Transverse colon (tissue), 4 donors: ENCODE measurements at regions not wholly inside any gene's neighbourhood (a gene's known extent, or its start where the extent isn't known, plus 50 kb on each side); places are given as distances from the start of the nearest gene placed in this dataset.
"Not testable (repeated sequence)": the region's sequence is repeated elsewhere in the genome, so short reads cannot be mapped to it uniquely, and the experiment has no call there.

Experiments
- DNase-seq: peaks from one replicate; pipeline ENCODE4 v3.0.0-alpha.2; 2019
- H3K27ac ChIP-seq, 4 donors: fragments of 200-600 bp; sonication (generic); 2 replicates each; pipeline ENCODE4 v1.5.1; 2016 to 2018; ENCODE audit warnings: inconsistent platforms in 4 of 4
- H3K27me3 ChIP-seq: fragments of 200-600 bp; sonication (generic); 2 replicates; pipeline ENCODE4 v1.5.1; 2017; ENCODE audit warnings: inconsistent platforms
- H3K36me3 ChIP-seq, 4 donors: fragments of 200-600 bp; sonication (generic); 2 replicates each; pipeline ENCODE4 v1.5.1; 2017 to 2019; ENCODE audit warnings: inconsistent platforms in 4 of 4
- H3K4me1 ChIP-seq, 4 donors: fragments of 200-600 bp; sonication (generic); 2 replicates each; pipeline ENCODE4 v1.5.1; 2017 to 2020; ENCODE audit warnings: inconsistent platforms in 4 of 4
- H3K4me3 ChIP-seq, 4 donors: fragments of 200-600 bp; sonication (generic); 1 replicate in 1 of 4; 2 replicates in 3 of 4; pipeline versions ENCODE4 v1.5.1 to v1.6.1; 2017 to 2019; ENCODE audit warnings: inconsistent platforms in 4 of 4
- H3K9me3 ChIP-seq, 2 donors: fragments of 200-600 bp; sonication (generic); 2 replicates each; pipeline ENCODE4 v1.5.1; 2017 to 2019; ENCODE audit warnings: inconsistent platforms in 2 of 2
- CTCF ChIP-seq, 5 experiments: fragments of 200-600 bp in 3 of 5; fragments of 450-650 bp in 2 of 5; sonication (generic) in 3 of 5; IDR thresholded peaks; 1 replicate in 2 of 5; 2 replicates in 3 of 5; pipeline ENCODE4 v1.5.1; 2016 to 2017; ENCODE audit warnings: antibody characterized with exemption in 5 of 5, inconsistent platforms in 3 of 5, mild to moderate bottlenecking in 2 of 5, moderate library complexity in 1 of 5
- EP300 ChIP-seq: sonication (generic); formaldehyde crosslinking; IDR thresholded peaks from one replicate; pipeline ENCODE4 v1.6.1; 2017; ENCODE audit warnings: antibody characterized with exemption, low read depth
- POLR2A ChIP-seq: fragments of 450-650 bp; IDR thresholded peaks from one replicate; pipeline ENCODE4 v1.6.1; 2016; ENCODE audit warnings: antibody characterized with exemption, mild to moderate bottlenecking, moderate library complexity
- POLR2AphosphoS5 ChIP-seq, 3 donors: sonication (generic); formaldehyde crosslinking; IDR thresholded peaks; one replicate each; pipeline ENCODE4 v1.6.1; 2016; ENCODE audit warnings: antibody characterized with exemption in 3 of 3
- WGBS, 2 donors: methylation state at CpG; one replicate each; pipeline ENCODE4 v1.1.5; 2018; ENCODE audit warnings: low coverage in 1 of 2; 5-methylcytosine and 5-hydroxymethylcytosine counted together
- in situ Hi-C, 4 donors: fragments of 200-750 bp; cut with MboI; loops; one replicate each; pipeline versions ENCODE4 v1.15.0 to v1.15.1; 2017; ENCODE audit warnings: low sequenced_read_pairs in 3 of 4, low pct_ligation_motif_present in 1 of 4, low pct_unique_long_range_greater_than_20kb in 1 of 4
- intact Hi-C: fragments of 100-400 bp; cut with DNase I; formaldehyde crosslinking; loops from one replicate; pipeline ENCODE4 v1.15.1; 2023; ENCODE audit warnings: low total_unique reads

DNA sequence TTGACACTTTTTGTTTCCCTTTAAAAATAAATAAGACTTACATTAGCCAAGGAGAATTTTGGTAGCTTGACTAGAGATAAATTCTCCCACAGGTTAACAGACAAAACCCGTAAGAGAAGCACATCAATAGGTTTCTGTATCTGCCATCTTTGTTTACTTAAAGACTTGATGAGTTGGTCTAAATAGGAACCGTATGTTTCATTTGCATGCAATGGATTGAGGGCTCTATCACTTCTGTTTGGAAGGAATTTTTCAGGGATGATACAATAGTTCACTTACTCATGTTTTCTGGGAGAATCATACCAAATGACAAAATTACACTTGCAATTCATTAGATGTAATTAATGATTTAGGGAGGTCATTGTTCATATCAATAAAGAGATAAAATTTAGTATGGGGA lies 631.5 kb upstream of the NR2F2 start:
- intact Hi-C loops = no loop called here
- H3K27ac ChIP-seq = no peak overlapping the region
- 85 to 88% methylated on average over 2 of the region's 2 CpGs for WGBS, 2 donors
- no peak for DNase-seq
- no peaks in the 10 kb centered on the region for H3K36me3 ChIP-seq
- H3K4me3 ChIP-seq = no peak overlapping the region
- no peaks in the 10 kb centered on the region for H3K27me3 ChIP-seq
- H3K9me3 ChIP-seq = peaks cover 30 to 39% of the 10 kb centered on the region in 2 donors
- in situ Hi-C loops = no loop called here
- H3K4me1 ChIP-seq = no peaks in the 10 kb centered on the region
- no peak for TF ChIP-seq CTCF (IDR thresholded peaks at IDR 0.05)
- TF ChIP-seq POLR2AphosphoS5 (IDR thresholded peaks at IDR 0.05) = no peak
- TF ChIP-seq EP300 = no peak
- TF ChIP-seq POLR2A = no peak

DNA sequence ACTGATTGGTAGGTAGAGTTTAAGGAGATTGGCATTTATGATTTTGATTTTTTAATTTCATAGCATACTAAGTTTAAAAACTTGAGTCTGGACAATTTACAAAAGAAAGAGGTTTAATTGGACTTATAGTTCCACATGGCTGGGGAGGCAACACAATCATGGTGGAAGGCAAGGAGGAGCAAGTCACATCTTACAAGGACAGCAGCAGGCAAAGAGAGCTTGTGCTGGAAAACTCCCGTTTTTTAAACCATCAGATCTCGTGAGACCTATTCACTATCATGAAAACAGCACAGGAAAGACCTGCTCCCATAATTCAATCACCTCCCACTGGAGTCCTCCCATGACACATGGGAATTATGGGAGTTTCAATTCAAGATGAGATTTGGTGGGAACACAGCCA lies 630.9 kb upstream of the NR2F2 start:
- Histone ChIP-seq H3K4me3 (no peak overlapping the region), H3K4me1 (no peaks in the 10 kb centered on the region), H3K27me3 (no peaks in the 10 kb centered on the region), H3K9me3 (peaks cover 25 to 33% of the 10 kb centered on the region in 2 donors), H3K36me3 (no peaks in the 10 kb centered on the region), H3K27ac (no peak overlapping the region)
- TF ChIP-seq EP300 = no peak
- no peak for TF ChIP-seq POLR2A
- 63 to 73% methylated on average over 2 of the region's 2 CpGs for WGBS, 2 donors
- in situ Hi-C loops (no loop called here), intact Hi-C loops (no loop called here)
- no peak for DNase-seq

- H3K4me3 ChIP-seq, in situ Hi-C loops, DNase-seq, intact Hi-C loops, H3K4me1 ChIP-seq, H3K36me3 ChIP-seq, H3K27ac ChIP-seq, H3K27me3 ChIP-seq: not testable (repeated sequence)
- WGBS, 2 donors = 0% methylated on average over 1 of the region's 1 CpG; no CpG with 5 or more reads in 1 of the 2 donors
- H3K9me3 ChIP-seq = peaks cover 16 to 22% of the 10 kb centered on the region in 2 donors
These were observed 629.8 kb upstream of the NR2F2 start for GRCh38 chr15:95700692-95701091.

DNA sequence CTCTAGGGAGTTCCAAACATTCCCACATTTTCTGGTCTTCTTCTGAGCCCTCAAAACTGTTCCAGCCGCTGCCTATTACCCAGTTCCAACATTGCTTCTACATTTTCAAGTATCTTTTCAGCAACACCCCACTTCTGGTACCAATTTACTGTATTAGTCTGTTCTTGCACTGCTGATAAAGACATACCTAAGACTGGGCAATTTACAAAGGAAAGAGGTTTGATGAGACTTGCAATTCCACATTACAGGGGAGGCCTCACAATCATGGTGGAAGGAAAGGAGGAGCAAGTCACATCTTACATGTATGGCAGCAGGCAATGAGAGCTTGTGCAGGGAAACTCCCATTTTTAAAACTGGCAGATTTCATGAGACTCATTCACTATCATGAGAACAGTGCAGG lies 629.1 kb upstream of the NR2F2 start:
- DNase-seq = no peak
- in situ Hi-C loops = no loop called here
- intact Hi-C loops = no loop called here
- Histone ChIP-seq H3K4me1 (no peaks in the 10 kb centered on the region), H3K9me3 (peaks cover 16 to 21% of the 10 kb centered on the region in 2 donors), H3K27ac (no peak overlapping the region), H3K4me3 (no peak overlapping the region), H3K27me3 (no peaks in the 10 kb centered on the region), H3K36me3 (no peaks in the 10 kb centered on the region)
- TF ChIP-seq EP300 = no peak
- TF ChIP-seq POLR2AphosphoS5 (IDR thresholded peaks at IDR 0.05) = no peak
- no peak for TF ChIP-seq CTCF (IDR thresholded peaks at IDR 0.05)
- TF ChIP-seq POLR2A = no peak
- WGBS, 2 donors = 73 to 83% methylated on average over 1 of the region's 1 CpG

- TF ChIP-seq POLR2A (no peak), EP300 (no peak), POLR2AphosphoS5 (IDR thresholded peaks at IDR 0.05) (no peak), CTCF (IDR thresholded peaks at IDR 0.05) (no peak)
These were observed 620.4 kb upstream of the NR2F2 start for GRCh38 chr15:95709959-95710695.

More at GRCh38 chr15:95709959-95710695, 620.4 kb upstream of the NR2F2 start:
- no peaks in the 10 kb centered on the region for H3K27me3 ChIP-seq
- in situ Hi-C loops (no loop called here), intact Hi-C loops (no loop called here)
- DNase-seq = no peak
- WGBS, 2 donors = 66 to 80% methylated on average over 7 to 9 of the region's 9 CpGs
- no peaks in the 10 kb centered on the region for H3K4me1 ChIP-seq
- H3K36me3 ChIP-seq = no peaks in the 10 kb centered on the region
- H3K27ac ChIP-seq = no peak overlapping the region
- H3K4me3 ChIP-seq = no peak overlapping the region
- no peaks in the 10 kb centered on the region for H3K9me3 ChIP-seq
